ENCODE measurements at regions not wholly inside any gene's neighbourhood (a gene's known extent, or its start where the extent isn't known, plus 50 kb on each side); places are given as distances from the start of the nearest gene placed in this dataset.

GRCh38 chr4:133059117-133059516 is 90.0 kb upstream of the PCDH10 start:
- TF ChIP-seq CTCF (IDR thresholded peaks at IDR 0.05) = no peak
- Histone ChIP-seq H3K4me3 (no peak overlapping the region), H3K27ac (no peak overlapping the region)
- no peak for DNase-seq (ENCODE audit: low spot score)

DNA sequence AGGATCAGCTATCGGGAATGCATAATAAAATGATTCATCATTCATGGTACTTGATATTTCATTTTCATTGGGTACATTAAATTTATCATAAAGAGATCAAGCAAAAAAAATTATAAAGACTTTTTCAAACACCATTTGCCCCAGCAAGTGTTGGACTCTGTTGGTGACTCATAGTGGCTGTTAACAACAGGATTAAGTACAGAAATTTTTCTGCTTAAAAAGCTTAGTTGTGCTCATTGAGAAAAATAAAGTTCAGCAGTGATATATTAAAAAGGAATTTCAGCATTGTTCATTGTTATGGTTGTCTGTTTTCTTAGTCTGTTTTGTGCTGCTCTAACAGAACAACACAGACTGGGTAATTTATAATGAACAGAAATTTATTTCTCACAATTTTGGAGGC is 86.2 kb upstream of the PCDH10 start:
- no peak for TF ChIP-seq CTCF (IDR thresholded peaks at IDR 0.05)
- Histone ChIP-seq H3K27ac (no peak overlapping the region), H3K4me3 (no peak overlapping the region)
- DNase-seq (ENCODE audit: low spot score) = no peak

DNA sequence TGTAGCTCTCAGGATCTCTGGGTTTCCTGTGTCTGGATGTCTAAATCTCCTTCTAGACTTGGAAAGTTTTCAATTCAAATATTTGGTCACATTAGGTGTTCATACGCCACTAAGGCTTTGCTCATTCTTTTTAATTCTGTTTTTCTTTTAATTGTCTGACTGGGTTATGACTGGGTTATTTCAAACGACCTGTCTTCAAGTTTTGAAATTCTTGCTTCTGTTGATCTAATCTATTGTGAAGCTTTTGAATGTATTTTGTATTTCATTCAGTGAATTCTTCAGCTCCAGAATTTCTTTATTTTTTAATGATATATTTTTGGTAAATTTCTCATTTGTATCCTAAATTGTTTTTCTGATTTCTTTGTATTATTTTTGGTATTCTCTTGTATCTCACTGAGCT is 81.0 kb upstream of the PCDH10 start:
- no peak overlapping the region for H3K27ac ChIP-seq
- no peak overlapping the region for H3K4me3 ChIP-seq
- DNase-seq (ENCODE audit: low spot score) = no peak
- TF ChIP-seq CTCF (IDR thresholded peaks at IDR 0.05) = no peak

- no peak for DNase-seq (ENCODE audit: low spot score)
- H3K4me3 ChIP-seq = no peak overlapping the region
- no peak for TF ChIP-seq CTCF (IDR thresholded peaks at IDR 0.05)
- H3K27ac ChIP-seq = no peak overlapping the region
These were observed 67.8 kb upstream of the PCDH10 start for GRCh38 chr4:133081246-133081645.

DNA sequence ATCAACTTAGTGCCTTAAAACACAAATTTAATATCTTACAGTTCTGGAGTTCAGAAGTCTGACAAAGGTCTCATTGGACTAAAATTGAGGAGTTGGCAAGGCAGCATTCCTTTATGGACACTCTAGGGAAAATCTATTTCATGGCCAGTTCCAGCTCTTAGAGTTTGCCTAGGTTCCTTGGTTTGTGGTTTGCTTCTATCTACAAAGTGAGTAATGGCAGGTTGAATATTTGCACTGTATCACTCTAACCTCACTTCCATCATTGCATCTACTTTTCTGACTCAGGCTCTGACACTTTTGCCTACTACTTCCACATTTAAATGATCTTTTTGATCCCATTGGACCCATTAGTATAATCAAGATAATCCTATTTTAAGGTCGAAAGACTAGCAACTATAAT is 64.7 kb upstream of the PCDH10 start:
- DNase-seq (ENCODE audit: low spot score) = no peak
- TF ChIP-seq CTCF (IDR thresholded peaks at IDR 0.05) = no peak
- Histone ChIP-seq H3K27ac (no peak overlapping the region), H3K4me3 (no peak overlapping the region)

DNA sequence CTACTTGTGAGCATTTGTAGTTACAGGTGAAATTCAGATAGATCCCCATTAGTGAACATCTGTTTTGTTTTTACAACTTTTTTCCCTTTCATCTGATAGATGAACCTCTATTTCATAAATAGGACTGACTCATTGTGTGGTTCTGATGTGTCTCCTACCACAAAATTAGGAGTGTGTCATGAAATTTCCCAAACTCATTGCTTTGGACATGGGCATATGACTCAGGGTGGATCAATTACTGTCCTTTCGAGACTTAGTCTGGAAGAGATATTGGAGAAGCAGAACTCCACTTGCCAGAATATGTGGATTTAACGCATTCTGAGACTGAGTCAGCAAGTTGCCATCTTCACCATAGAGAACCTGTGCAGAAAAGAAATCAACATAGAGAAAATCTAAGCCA is 53.5 kb upstream of the PCDH10 start:
- H3K4me3 ChIP-seq = no peak overlapping the region
- TF ChIP-seq CTCF (IDR thresholded peaks at IDR 0.05) = no peak

DNA sequence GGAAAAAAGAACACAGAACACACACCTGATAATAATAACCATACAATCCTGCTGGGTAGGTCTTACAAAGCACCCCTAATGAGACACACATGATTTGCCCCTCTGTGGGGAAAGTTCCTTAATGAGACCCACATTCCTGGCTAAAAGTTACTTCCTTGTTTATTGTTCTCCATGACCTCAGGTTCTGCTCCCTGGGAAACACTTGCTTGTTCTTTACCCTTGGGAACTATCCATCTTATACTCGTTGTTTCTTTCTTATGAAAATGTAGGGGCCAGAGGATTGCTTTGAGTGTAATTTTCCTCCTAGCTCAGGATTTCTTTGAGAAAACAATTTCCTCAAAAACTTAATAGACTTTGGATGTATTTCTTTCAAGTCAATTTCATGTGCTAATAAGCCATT is 52.1 kb upstream of the PCDH10 start:
- no peak overlapping the region for H3K27ac ChIP-seq
- no peak for TF ChIP-seq CTCF (IDR thresholded peaks at IDR 0.05)
- no peak for DNase-seq (ENCODE audit: low spot score)
- no peak overlapping the region for H3K4me3 ChIP-seq

More for the DNA sequence above, 53.5 kb upstream of the PCDH10 start:
- H3K27ac ChIP-seq = no peak overlapping the region
- DNase-seq (ENCODE audit: low spot score) = no peak

Measured in coronary artery (tissue), 2 donors.